GM23338 (cell line): ENCODE measurements at regions not wholly inside any gene's neighbourhood (a gene's known extent, or its start where the extent isn't known, plus 50 kb on each side); places are given as distances from the start of the nearest gene placed in this dataset.

ENCODE experiments used
- ATAC-seq: fragments of 200-7000 bp; cut with Tn5 transposase; 3 replicates; pipeline ENCODE4 v1.9.1; 2020
- DNase-seq: peaks from one replicate; pipeline ENCODE4 v3.0.0-alpha.2; 2015; ENCODE audit warnings: low spot score
- H2AFZ ChIP-seq: fragments of 200-600 bp; sonication (generic); 2 replicates; pipeline ENCODE4 v1.8.0; 2016; ENCODE audit warnings: antibody characterized with exemption, mild to moderate bottlenecking, moderate library complexity
- H3F3A ChIP-seq: fragments of 200-600 bp; sonication (generic); replicated peaks from 2 replicates; pipeline ENCODE4 v1.8.0; 2017; ENCODE audit warnings: antibody characterized with exemption, mixed run types, low read depth
- H3K27ac ChIP-seq: fragments of 200-600 bp; sonication (generic); 2 replicates; pipeline ENCODE4 v1.6.1; 2016; ENCODE audit warnings: low read depth
- H3K27me3 ChIP-seq: fragments of 200-600 bp; sonication (generic); 2 replicates; pipeline ENCODE4 v1.8.0; 2016; ENCODE audit warnings: mild to moderate bottlenecking, mixed run types, moderate library complexity; ENCODE audit not compliant: insufficient read depth
- H3K36me3 ChIP-seq: fragments of 200-600 bp; sonication (generic); 2 replicates; pipeline ENCODE4 v1.8.0; 2016; ENCODE audit warnings: mild to moderate bottlenecking; ENCODE audit not compliant: insufficient read depth
- H3K4me1 ChIP-seq: fragments of 200-600 bp; sonication (generic); 2 replicates; pipeline ENCODE4 v1.8.0; 2016; ENCODE audit warnings: mild to moderate bottlenecking, moderate library complexity; ENCODE audit not compliant: insufficient read depth
- H3K4me2 ChIP-seq: fragments of 200-600 bp; sonication (generic); 2 replicates; pipeline ENCODE4 v1.7.1; 2017; ENCODE audit warnings: mixed run types
- H3K4me3 ChIP-seq: fragments of 200-600 bp; sonication (generic); 2 replicates; pipeline ENCODE4 v1.6.1; 2016; ENCODE audit warnings: mixed run types
- H3K79me2 ChIP-seq: fragments of 200-600 bp; sonication (generic); replicated peaks from 2 replicates; pipeline ENCODE4 v1.8.0; 2017; ENCODE audit warnings: mild to moderate bottlenecking; ENCODE audit not compliant: insufficient read depth
- H3K9me2 ChIP-seq: fragments of 200-600 bp; sonication (generic); 2 replicates; pipeline ENCODE4 v1.8.0; 2017; ENCODE audit not compliant: insufficient read depth
- H4K20me1 ChIP-seq: fragments of 200-600 bp; sonication (generic); replicated peaks from 2 replicates; pipeline ENCODE4 v1.8.0; 2017; ENCODE audit warnings: mild to moderate bottlenecking; ENCODE audit not compliant: insufficient read depth
- H3K27ac Mint-ChIP-seq: 2 replicates; pipeline ENCODE4 v1.8.0; 2020; ENCODE audit warnings: inconsistent platforms, mild to moderate bottlenecking, moderate library complexity, mixed read lengths
- H3K27me3 Mint-ChIP-seq: 3 replicates; pipeline ENCODE4 v1.8.0; 2022; ENCODE audit warnings: low read depth, mild to moderate bottlenecking, moderate library complexity, mixed read lengths, inconsistent platforms; ENCODE audit not compliant: insufficient read depth, poor library complexity
- H3K36me3 Mint-ChIP-seq: 3 replicates; pipeline ENCODE4 v1.8.0; 2021; ENCODE audit warnings: low read depth, mild to moderate bottlenecking, inconsistent platforms, moderate library complexity, mixed read lengths
- H3K4me1 Mint-ChIP-seq: 3 replicates; pipeline ENCODE4 v1.8.0; 2020; ENCODE audit warnings: mild to moderate bottlenecking, inconsistent platforms, mixed read lengths
- H3K4me3 Mint-ChIP-seq: 3 replicates; pipeline ENCODE4 v1.8.0; 2021; ENCODE audit warnings: moderate library complexity, mild to moderate bottlenecking, inconsistent platforms, mixed read lengths
- H3K9me3 Mint-ChIP-seq: 3 replicates; pipeline ENCODE4 v1.8.0; 2020; ENCODE audit warnings: moderate library complexity, mild to moderate bottlenecking, inconsistent platforms, mixed read lengths
- CREB1 ChIP-seq: fragments of 250-450 bp; sonication (Bioruptor Pico); IDR thresholded peaks from 2 replicates; pipeline ENCODE4 v1.5.0; 2020; ENCODE audit warnings: low read depth, mild to moderate bottlenecking, moderate library complexity
- EZH2 ChIP-seq: fragments of 200-600 bp; sonication (generic); IDR thresholded peaks from one replicate; pipeline ENCODE4 v1.8.0; 2017; ENCODE audit warnings: antibody characterized with exemption, mild to moderate bottlenecking, low read depth; ENCODE audit not compliant: unreplicated experiment
- EZH2phosphoT487 ChIP-seq: fragments of 200-600 bp; sonication (generic); IDR thresholded peaks from one replicate; pipeline ENCODE4 v1.8.1; 2018; ENCODE audit warnings: antibody characterized with exemption; ENCODE audit not compliant: unreplicated experiment
- JUNB ChIP-seq: IDR thresholded peaks from one replicate; pipeline ENCODE4 v1.6.1; 2016; ENCODE audit warnings: antibody characterized with exemption; ENCODE audit not compliant: unreplicated experiment
- NANOG ChIP-seq: IDR thresholded peaks from 2 replicates; pipeline ENCODE4 v1.6.1; 2016; ENCODE audit warnings: antibody characterized with exemption, borderline replicate concordance
- POLR2AphosphoS5 ChIP-seq: IDR thresholded peaks from 2 replicates; pipeline ENCODE4 v1.6.1; 2016; ENCODE audit warnings: antibody characterized with exemption, low read depth
- STAT1 ChIP-seq: IDR thresholded peaks from one replicate; pipeline ENCODE4 v1.6.1; 2016; ENCODE audit warnings: antibody characterized with exemption; ENCODE audit not compliant: unreplicated experiment
- ZNF114 ChIP-seq: fragments of 250-450 bp; sonication (Bioruptor Pico); IDR thresholded peaks from 2 replicates; pipeline ENCODE4 v1.5.0; 2020; ENCODE audit warnings: mild to moderate bottlenecking, moderate library complexity
- ZNF331 ChIP-seq: fragments of 250-450 bp; sonication (Bioruptor Pico); IDR thresholded peaks from 2 replicates; pipeline ENCODE4 v1.5.0; 2020; ENCODE audit warnings: low read depth, mild to moderate bottlenecking, moderate library complexity
- ZNF462 ChIP-seq: fragments of 250-450 bp; sonication (Bioruptor Pico); IDR thresholded peaks from 2 replicates; pipeline ENCODE4 v1.5.0; 2020; ENCODE audit warnings: mild to moderate bottlenecking, moderate library complexity
- TF ChIP-seq, protein P1 (sequence below): IDR thresholded peaks from one replicate; pipeline ENCODE4 v1.6.1; 2018; ENCODE audit warnings: antibody characterized with exemption; ENCODE audit not compliant: unreplicated experiment
- TF ChIP-seq, protein P2 (sequence below): IDR thresholded peaks from 2 replicates; pipeline ENCODE4 v1.6.1; 2016; ENCODE audit warnings: antibody characterized with exemption

GRCh38 chr13:50219743-50220142 is 204.5 kb downstream of the KCNRG start (continued):
- no peak for TF ChIP-seq EZH2
- TF ChIP-seq JUNB, result no peak
- no peak for TF ChIP-seq EZH2phosphoT487
- TF ChIP-seq NANOG, result no peak
- no peak for TF ChIP-seq ZNF331 (CRISPR knock-in tag)
- no peak for TF ChIP-seq CREB1 (CRISPR knock-in tag)
- TF ChIP-seq POLR2AphosphoS5, result no peak
- TF ChIP-seq, protein P1, sequence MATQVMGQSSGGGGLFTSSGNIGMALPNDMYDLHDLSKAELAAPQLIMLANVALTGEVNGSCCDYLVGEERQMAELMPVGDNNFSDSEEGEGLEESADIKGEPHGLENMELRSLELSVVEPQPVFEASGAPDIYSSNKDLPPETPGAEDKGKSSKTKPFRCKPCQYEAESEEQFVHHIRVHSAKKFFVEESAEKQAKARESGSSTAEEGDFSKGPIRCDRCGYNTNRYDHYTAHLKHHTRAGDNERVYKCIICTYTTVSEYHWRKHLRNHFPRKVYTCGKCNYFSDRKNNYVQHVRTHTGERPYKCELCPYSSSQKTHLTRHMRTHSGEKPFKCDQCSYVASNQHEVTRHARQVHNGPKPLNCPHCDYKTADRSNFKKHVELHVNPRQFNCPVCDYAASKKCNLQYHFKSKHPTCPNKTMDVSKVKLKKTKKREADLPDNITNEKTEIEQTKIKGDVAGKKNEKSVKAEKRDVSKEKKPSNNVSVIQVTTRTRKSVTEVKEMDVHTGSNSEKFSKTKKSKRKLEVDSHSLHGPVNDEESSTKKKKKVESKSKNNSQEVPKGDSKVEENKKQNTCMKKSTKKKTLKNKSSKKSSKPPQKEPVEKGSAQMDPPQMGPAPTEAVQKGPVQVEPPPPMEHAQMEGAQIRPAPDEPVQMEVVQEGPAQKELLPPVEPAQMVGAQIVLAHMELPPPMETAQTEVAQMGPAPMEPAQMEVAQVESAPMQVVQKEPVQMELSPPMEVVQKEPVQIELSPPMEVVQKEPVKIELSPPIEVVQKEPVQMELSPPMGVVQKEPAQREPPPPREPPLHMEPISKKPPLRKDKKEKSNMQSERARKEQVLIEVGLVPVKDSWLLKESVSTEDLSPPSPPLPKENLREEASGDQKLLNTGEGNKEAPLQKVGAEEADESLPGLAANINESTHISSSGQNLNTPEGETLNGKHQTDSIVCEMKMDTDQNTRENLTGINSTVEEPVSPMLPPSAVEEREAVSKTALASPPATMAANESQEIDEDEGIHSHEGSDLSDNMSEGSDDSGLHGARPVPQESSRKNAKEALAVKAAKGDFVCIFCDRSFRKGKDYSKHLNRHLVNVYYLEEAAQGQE, result no peak
- TF ChIP-seq ZNF114 (CRISPR knock-in tag), result no peak

DNA sequence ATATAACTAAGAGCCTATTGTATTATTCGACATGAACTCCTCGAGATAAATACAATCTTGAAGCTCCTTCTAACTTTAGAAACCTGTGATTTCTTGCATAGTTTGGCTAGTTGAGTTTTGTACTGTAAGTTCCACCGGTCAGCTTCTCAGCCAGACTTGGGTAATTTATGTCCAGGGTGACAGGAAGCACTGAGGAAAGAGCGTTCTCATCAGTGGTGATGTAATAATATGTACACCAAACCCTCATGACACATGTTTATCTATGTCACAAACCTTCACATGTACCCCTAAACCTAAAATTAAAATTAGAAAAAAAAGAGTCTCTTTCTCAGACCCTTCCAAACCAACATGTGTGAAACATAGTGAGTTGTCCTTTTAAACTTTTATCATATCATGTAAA is 205.7 kb downstream of the KCNRG start:
- Histone ChIP-seq H3K4me3 (no peak overlapping the region), H3K27ac (no peak overlapping the region), H3K27me3 (no peaks in the 10 kb centered on the region), H3K4me2 (no peak overlapping the region), H3K79me2 (no peaks in the 10 kb centered on the region), H3K9me2 (no peaks in the 10 kb centered on the region), H4K20me1 (no peaks in the 10 kb centered on the region), H3F3A (no peaks in the 10 kb centered on the region), H3K4me1 (no peaks in the 10 kb centered on the region), H3K36me3 (no peaks in the 10 kb centered on the region), H2AFZ (no peak overlapping the region)
- Mint-ChIP-seq H3K27ac (no peak overlapping the region), H3K36me3 (no peaks in the 10 kb centered on the region), H3K27me3 (peaks cover 3% of the 10 kb centered on the region), H3K4me3 (no peak overlapping the region), H3K9me3 (no peaks in the 10 kb centered on the region), H3K4me1 (no peaks in the 10 kb centered on the region)
- no peak for DNase-seq
- ATAC-seq, result no peak
- TF ChIP-seq, protein P2, sequence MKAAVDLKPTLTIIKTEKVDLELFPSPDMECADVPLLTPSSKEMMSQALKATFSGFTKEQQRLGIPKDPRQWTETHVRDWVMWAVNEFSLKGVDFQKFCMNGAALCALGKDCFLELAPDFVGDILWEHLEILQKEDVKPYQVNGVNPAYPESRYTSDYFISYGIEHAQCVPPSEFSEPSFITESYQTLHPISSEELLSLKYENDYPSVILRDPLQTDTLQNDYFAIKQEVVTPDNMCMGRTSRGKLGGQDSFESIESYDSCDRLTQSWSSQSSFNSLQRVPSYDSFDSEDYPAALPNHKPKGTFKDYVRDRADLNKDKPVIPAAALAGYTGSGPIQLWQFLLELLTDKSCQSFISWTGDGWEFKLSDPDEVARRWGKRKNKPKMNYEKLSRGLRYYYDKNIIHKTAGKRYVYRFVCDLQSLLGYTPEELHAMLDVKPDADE, result no peak
- TF ChIP-seq ZNF462 (CRISPR knock-in tag) (no peak), STAT1 (no peak), ZNF331 (CRISPR knock-in tag) (no peak), POLR2AphosphoS5 (no peak), JUNB (no peak), EZH2phosphoT487 (no peak), ZNF114 (CRISPR knock-in tag) (no peak), EZH2 (no peak), NANOG (no peak)
